Breast epithelium (tissue), 3 donors: ENCODE measurements at regions not wholly inside any gene's neighbourhood (a gene's known extent, or its start where the extent isn't known, plus 50 kb on each side); places are given as distances from the start of the nearest gene placed in this dataset.

Experiments
- POLR2A ChIP-seq: fragments of 450-650 bp; IDR thresholded peaks from one replicate; pipeline ENCODE4 v1.6.1; 2016; ENCODE audit warnings: antibody characterized with exemption, mild to moderate bottlenecking, moderate library complexity
- POLR2AphosphoS5 ChIP-seq, 3 donors: sonication (generic); formaldehyde crosslinking; IDR thresholded peaks; one replicate each; pipeline ENCODE4 v1.6.1; 2017; ENCODE audit warnings: antibody characterized with exemption in 3 of 3
- TF ChIP-seq, protein P1 (sequence below), 3 donors: fragments of 450-650 bp; IDR thresholded peaks; one replicate each; pipeline ENCODE4 v1.5.1; 2016 to 2017; ENCODE audit warnings: antibody characterized with exemption in 3 of 3, mild to moderate bottlenecking in 3 of 3, moderate library complexity in 3 of 3

DNA sequence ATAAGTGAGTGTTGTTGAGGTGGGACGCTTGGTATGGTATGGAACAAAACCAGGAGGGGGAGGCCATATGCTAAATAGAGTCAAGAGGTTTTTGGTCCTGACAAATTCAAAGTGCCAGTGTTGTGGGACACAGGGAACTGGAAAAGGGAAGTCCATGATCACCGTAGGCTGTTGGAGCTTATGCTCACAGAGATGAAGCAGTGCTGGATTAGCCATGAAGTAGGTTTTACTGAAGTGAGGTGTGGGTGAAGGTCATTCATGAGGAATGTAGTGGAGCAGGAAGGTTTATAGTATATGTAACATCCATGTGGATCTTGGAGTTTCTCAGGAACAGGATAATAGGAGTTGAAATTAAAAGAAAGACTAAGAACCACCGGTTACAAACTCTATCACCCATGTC is 256.1 kb upstream of the PITX2 start:
- TF ChIP-seq, protein P1, sequence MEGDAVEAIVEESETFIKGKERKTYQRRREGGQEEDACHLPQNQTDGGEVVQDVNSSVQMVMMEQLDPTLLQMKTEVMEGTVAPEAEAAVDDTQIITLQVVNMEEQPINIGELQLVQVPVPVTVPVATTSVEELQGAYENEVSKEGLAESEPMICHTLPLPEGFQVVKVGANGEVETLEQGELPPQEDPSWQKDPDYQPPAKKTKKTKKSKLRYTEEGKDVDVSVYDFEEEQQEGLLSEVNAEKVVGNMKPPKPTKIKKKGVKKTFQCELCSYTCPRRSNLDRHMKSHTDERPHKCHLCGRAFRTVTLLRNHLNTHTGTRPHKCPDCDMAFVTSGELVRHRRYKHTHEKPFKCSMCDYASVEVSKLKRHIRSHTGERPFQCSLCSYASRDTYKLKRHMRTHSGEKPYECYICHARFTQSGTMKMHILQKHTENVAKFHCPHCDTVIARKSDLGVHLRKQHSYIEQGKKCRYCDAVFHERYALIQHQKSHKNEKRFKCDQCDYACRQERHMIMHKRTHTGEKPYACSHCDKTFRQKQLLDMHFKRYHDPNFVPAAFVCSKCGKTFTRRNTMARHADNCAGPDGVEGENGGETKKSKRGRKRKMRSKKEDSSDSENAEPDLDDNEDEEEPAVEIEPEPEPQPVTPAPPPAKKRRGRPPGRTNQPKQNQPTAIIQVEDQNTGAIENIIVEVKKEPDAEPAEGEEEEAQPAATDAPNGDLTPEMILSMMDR (IDR thresholded peaks at IDR 0.05) = no peak
- TF ChIP-seq POLR2AphosphoS5 (IDR thresholded peaks at IDR 0.05) (no peak), POLR2A (no peak)
